ENCODE measurements at regions not wholly inside any gene's neighbourhood (a gene's known extent, or its start where the extent isn't known, plus 50 kb on each side); places are given as distances from the start of the nearest gene placed in this dataset.

- no peak for DNase-seq
These were observed 503.5 kb downstream of the MID1IP1 start for GRCh38 chrX:39304746-39305145.

GRCh38 chrX:39307488-39307887 is 506.2 kb downstream of the MID1IP1 start:
- DNase-seq: no peak

DNA sequence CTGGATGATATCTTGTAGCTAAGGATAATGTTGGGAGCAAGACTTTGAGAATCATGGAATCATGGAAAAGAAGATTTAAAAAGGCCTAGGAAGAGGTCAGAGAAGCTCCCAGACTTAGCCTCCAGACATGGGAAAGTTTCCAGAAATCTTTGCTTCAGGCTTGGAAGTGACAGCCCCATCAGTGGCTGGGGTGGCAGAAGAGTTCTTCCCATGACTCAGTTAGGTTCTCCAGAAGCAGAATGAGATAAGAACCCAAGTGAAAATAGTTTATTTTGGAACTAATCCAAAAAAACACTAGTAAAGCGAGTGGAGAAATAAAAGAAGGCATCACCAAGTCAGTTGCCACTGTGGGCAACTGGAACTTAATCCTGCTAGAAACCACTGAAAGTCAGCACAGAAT is 506.9 kb downstream of the MID1IP1 start:
- no peak for DNase-seq

- DNase-seq: peak; percentile 70
These were observed 507.9 kb downstream of the MID1IP1 start for GRCh38 chrX:39309018-39309635.

GRCh38 chrX:39309721-39310152 is 508.5 kb downstream of the MID1IP1 start:
- peak; percentile 53 for DNase-seq

DNA sequence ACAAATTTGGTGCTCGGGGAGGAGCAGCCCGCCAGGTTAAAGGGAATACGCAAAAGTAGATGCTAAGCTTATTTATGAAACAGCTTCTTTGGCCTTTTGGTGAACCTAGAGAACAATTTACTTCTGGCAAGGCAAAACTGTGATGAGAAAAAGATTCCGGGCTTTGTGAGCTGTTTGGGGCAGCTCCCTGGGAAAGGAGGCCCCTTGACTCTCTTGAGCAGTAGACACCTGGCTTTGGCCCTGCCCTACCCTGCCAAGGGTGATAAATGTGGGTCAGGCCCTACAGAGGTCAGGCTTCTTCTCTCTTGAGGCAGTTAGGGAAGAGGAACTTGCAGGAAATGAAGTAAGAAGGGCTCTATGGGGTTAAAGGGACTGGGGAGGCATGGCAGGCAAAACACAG is 509.6 kb downstream of the MID1IP1 start:
- DNase-seq: no peak

GRCh38 chrX:39311646-39312045 is 510.4 kb downstream of the MID1IP1 start:
- DNase-seq: no peak

GRCh38 chrX:39313146-39313545 is 511.9 kb downstream of the MID1IP1 start:
- no peak for DNase-seq

DNA sequence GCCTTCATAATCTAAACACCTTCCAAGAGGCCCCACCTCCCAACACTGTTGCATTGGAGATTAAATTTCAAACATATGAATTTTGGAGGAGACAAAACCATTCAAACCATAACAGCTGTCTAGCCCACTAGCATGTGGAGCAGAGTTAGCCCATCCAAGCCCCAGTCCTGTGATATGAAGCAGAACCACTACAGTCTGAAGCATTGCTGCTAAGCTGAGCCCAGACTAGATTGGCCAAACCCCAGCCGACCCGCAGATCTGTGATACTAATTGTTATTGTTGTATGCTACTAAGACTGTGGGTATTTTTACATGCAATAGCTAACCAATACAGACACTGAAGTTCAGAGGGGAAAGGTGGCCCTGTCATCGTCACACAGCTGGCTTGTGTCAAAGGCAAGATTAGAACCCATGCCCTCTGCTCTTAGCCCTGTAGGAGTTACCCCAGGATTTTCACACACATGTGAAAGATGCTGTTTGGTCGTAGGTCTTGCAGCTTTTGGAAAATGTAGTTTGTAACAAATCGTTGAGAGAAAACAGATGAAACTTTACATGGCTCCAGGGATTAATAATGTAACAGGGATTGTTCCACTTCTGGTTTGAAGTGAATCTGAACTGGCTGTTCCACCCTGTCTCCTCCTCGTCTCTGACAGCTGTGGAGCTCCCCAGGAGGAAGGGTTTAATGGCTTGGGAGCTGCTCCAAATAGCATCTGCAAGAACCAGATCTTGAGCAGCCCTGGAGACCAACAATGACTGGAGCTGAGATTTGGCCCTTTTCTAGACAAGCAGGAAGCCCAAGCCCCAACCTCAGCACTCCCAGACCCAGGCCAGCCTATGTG is 517.5 kb downstream of the MID1IP1 start:
- no peak for DNase-seq

GRCh38 chrX:39320165-39320564 is 518.9 kb downstream of the MID1IP1 start:
- DNase-seq: no peak

GRCh38 chrX:39322496-39322895 is 521.2 kb downstream of the MID1IP1 start:
- no peak for DNase-seq

- DNase-seq: no peak
These were observed 523.1 kb downstream of the MID1IP1 start for GRCh38 chrX:39324233-39324930.

DNA sequence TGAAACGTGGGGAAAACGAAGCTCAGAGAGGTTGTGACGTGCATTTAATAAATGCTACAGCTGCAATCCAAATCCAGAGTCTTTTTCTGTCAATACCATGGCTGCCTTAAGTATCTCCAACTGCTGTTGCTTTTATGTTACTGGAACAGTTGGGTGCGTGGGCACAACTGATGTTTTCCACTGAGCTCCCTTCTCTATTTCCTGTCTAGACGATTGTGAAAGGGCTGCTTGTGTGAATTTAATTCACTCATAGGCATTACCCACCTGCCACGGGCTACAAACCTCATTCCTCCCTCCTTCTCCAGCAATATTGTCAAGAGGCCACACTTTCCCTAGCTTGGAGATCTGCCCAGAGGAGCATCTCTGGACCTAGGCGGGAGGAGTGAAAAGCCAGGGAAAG is 526.0 kb downstream of the MID1IP1 start:
- DNase-seq: peak; percentile 67

- DNase-seq: no peak
These were observed 526.4 kb downstream of the MID1IP1 start for GRCh38 chrX:39327705-39328104.

- DNase-seq: no peak
These were observed 527.4 kb downstream of the MID1IP1 start for GRCh38 chrX:39328661-39329060.

GRCh38 chrX:39331082-39331704 is 529.9 kb downstream of the MID1IP1 start:
- peak; percentile 67 for DNase-seq

DNA sequence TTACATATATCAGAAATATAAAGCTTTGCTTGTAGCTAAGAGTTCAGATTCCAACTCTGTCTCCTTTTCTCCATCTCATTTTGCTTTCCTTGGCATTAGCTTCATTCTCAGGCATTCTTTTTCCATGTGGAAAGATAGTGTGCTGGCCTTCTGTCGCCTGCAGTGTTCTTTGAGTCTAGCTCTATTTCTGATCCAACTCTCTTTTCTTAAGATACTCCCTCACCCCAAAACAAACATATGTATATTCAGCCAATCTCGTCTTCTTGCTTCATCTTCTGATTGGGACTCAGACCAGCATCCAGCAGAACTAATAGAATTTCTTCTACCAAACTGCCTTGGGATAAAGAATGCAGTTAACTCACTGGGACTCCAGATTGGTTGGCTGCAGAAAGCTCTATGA is 532.2 kb downstream of the MID1IP1 start:
- no peak for DNase-seq

- no peak for DNase-seq
These were observed 534.4 kb downstream of the MID1IP1 start for GRCh38 chrX:39335513-39336235.

DNA sequence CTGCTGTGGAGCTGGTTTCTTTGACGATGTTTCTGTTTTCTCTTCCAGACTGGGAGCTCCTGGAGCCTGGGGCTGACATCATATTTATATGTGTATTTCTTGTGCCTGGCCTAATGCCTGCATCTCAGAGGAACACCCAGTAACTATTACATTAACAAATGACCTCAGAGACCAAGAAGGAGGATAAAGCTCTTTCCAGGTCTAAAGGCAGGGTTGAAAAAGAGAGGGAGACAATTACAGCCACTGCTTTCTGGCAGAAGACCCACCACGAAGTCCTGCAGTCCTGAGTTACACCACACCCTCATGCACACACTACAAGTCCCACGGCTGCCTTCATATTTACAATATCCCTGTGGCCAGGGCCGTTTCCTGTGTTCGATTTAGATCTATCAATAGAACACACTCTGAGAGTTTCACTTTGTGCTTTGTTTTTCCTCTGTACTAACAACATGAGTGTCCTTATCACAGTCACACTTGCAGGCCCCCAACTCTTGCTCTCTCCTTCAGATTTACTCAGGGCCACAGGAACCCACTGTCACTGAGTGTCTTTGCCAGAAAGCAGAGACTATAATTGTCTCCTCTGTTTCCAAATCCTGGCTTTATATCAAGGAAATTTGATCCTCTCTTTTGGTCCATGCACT is 535.5 kb downstream of the MID1IP1 start:
- DNase-seq: peak; percentile 49

DNA sequence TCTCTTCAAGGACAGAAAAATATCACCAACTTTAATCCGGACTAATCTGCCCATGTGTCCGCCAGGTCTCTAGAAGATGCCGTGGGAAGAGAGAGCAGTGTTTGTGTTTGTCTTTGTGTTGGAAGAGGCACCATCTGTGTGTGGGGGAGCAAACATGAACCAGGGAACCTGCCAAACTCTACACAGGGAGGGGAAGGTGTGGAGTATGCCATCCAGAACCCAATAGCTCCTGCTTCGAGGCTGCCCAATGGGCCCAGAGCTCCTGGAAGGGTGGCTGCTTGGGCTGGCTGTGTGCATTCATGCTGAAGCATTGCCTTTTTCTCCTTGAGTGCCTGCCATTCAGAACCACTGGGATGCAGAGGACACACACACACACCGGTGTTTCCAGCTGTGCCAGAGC is 536.2 kb downstream of the MID1IP1 start:
- DNase-seq: no peak

- no peak for DNase-seq
These were observed 537.3 kb downstream of the MID1IP1 start for GRCh38 chrX:39338583-39338982.

Measured in activated CD4-positive, alpha-beta T cell treated with anti-CD3 and anti-CD28 coated beads for 48 hours (primary cell).